ENCODE measurements at regions not wholly inside any gene's neighbourhood (a gene's known extent, or its start where the extent isn't known, plus 50 kb on each side); places are given as distances from the start of the nearest gene placed in this dataset.
"Not testable (repeated sequence)": the region's sequence is repeated elsewhere in the genome, so short reads cannot be mapped to it uniquely, and the experiment has no call there.

- Mint-ChIP-seq H3K36me3 (ENCODE audit: low read depth) (no peaks in the 10 kb centered on the region), H3K27me3 (no peaks in the 10 kb centered on the region), H3K9me3 (no peaks in the 10 kb centered on the region), H3K4me3 (no peak overlapping the region), H3K4me1 (no peaks in the 10 kb centered on the region), H3K27ac (no peak overlapping the region)
- DNase-seq (no peak), ATAC-seq (no peak)
These were observed 238.6 kb upstream of the SLC8A1 start for GRCh38 chr2:40690525-40690924.

GRCh38 chr2:40700231-40700954 lies 248.5 kb upstream of the SLC8A1 start:
- no peak for DNase-seq
- no peak for ATAC-seq
- Mint-ChIP-seq H3K36me3 (ENCODE audit: low read depth) (no peaks in the 10 kb centered on the region), H3K9me3 (no peaks in the 10 kb centered on the region), H3K4me1 (no peaks in the 10 kb centered on the region), H3K4me3 (no peak overlapping the region), H3K27me3 (no peaks in the 10 kb centered on the region), H3K27ac (no peak overlapping the region)

- not testable (repeated sequence) for ATAC-seq; H3K27me3 Mint-ChIP-seq; H3K36me3 Mint-ChIP-seq (ENCODE audit: low read depth); H3K4me1 Mint-ChIP-seq; DNase-seq; H3K4me3 Mint-ChIP-seq; H3K27ac Mint-ChIP-seq; H3K9me3 Mint-ChIP-seq
These were observed 260.5 kb upstream of the SLC8A1 start for GRCh38 chr2:40712197-40712894.

- no peak for DNase-seq
- H3K27me3 Mint-ChIP-seq = no peaks in the 10 kb centered on the region
- ATAC-seq = no peak
- no peak overlapping the region for H3K4me3 Mint-ChIP-seq
- H3K36me3 Mint-ChIP-seq (ENCODE audit: low read depth) = no peaks in the 10 kb centered on the region
- no peaks in the 10 kb centered on the region for H3K4me1 Mint-ChIP-seq
- H3K9me3 Mint-ChIP-seq = peaks cover 8% of the 10 kb centered on the region
- H3K27ac Mint-ChIP-seq = no peak overlapping the region
These were observed 265.0 kb upstream of the SLC8A1 start for GRCh38 chr2:40716879-40717278.

- peaks cover 8% of the 10 kb centered on the region for H3K9me3 Mint-ChIP-seq
- no peak overlapping the region for H3K4me3 Mint-ChIP-seq
- no peaks in the 10 kb centered on the region for H3K27me3 Mint-ChIP-seq
- ATAC-seq (no peak), DNase-seq (no peak)
- no peaks in the 10 kb centered on the region for H3K36me3 Mint-ChIP-seq (ENCODE audit: low read depth)
- H3K4me1 Mint-ChIP-seq = no peaks in the 10 kb centered on the region
- H3K27ac Mint-ChIP-seq = no peak overlapping the region
These were observed 267.5 kb upstream of the SLC8A1 start for GRCh38 chr2:40719414-40719813.

GRCh38 chr2:40721595-40721994 lies 269.7 kb upstream of the SLC8A1 start:
- no peak for DNase-seq
- Mint-ChIP-seq H3K27me3 (no peaks in the 10 kb centered on the region), H3K9me3 (no peaks in the 10 kb centered on the region), H3K4me3 (no peak overlapping the region), H3K36me3 (ENCODE audit: low read depth) (no peaks in the 10 kb centered on the region), H3K4me1 (no peaks in the 10 kb centered on the region), H3K27ac (no peak overlapping the region)
- no peak for ATAC-seq

- H3K4me1 Mint-ChIP-seq = no peaks in the 10 kb centered on the region
- DNase-seq (no peak), ATAC-seq (no peak)
- no peaks in the 10 kb centered on the region for H3K36me3 Mint-ChIP-seq (ENCODE audit: low read depth)
- no peak overlapping the region for H3K27ac Mint-ChIP-seq
- no peak overlapping the region for H3K4me3 Mint-ChIP-seq
- H3K27me3 Mint-ChIP-seq = no peaks in the 10 kb centered on the region
- no peaks in the 10 kb centered on the region for H3K9me3 Mint-ChIP-seq
These were observed 271.3 kb upstream of the SLC8A1 start for GRCh38 chr2:40723194-40723593.

- Mint-ChIP-seq H3K27me3 (no peaks in the 10 kb centered on the region), H3K9me3 (no peaks in the 10 kb centered on the region), H3K4me1 (no peaks in the 10 kb centered on the region), H3K4me3 (no peak overlapping the region), H3K27ac (no peak overlapping the region), H3K36me3 (ENCODE audit: low read depth) (no peaks in the 10 kb centered on the region)
- no peak for ATAC-seq
- no peak for DNase-seq
These were observed 273.1 kb upstream of the SLC8A1 start for GRCh38 chr2:40725040-40725439.

GRCh38 chr2:40725950-40726349 lies 274.1 kb upstream of the SLC8A1 start:
- H3K27ac Mint-ChIP-seq = no peak overlapping the region
- no peak overlapping the region for H3K4me3 Mint-ChIP-seq
- no peaks in the 10 kb centered on the region for H3K36me3 Mint-ChIP-seq (ENCODE audit: low read depth)
- DNase-seq (no peak), ATAC-seq (no peak)
- H3K9me3 Mint-ChIP-seq = no peaks in the 10 kb centered on the region
- no peaks in the 10 kb centered on the region for H3K27me3 Mint-ChIP-seq
- no peaks in the 10 kb centered on the region for H3K4me1 Mint-ChIP-seq

GRCh38 chr2:40734797-40735196 lies 282.9 kb upstream of the SLC8A1 start:
- H3K4me1 Mint-ChIP-seq = no peaks in the 10 kb centered on the region
- H3K27me3 Mint-ChIP-seq = no peaks in the 10 kb centered on the region
- H3K9me3 Mint-ChIP-seq = no peaks in the 10 kb centered on the region
- no peaks in the 10 kb centered on the region for H3K36me3 Mint-ChIP-seq (ENCODE audit: low read depth)
- no peak for ATAC-seq
- no peak overlapping the region for H3K4me3 Mint-ChIP-seq
- H3K27ac Mint-ChIP-seq = no peak overlapping the region
- no peak for DNase-seq

- no peak for ATAC-seq
- H3K27ac Mint-ChIP-seq = no peak overlapping the region
- H3K4me3 Mint-ChIP-seq = no peak overlapping the region
- H3K4me1 Mint-ChIP-seq = no peaks in the 10 kb centered on the region
- no peak for DNase-seq
- no peaks in the 10 kb centered on the region for H3K9me3 Mint-ChIP-seq
- H3K36me3 Mint-ChIP-seq (ENCODE audit: low read depth) = no peaks in the 10 kb centered on the region
- no peaks in the 10 kb centered on the region for H3K27me3 Mint-ChIP-seq
These were observed 285.3 kb upstream of the SLC8A1 start for GRCh38 chr2:40737180-40737579.

GRCh38 chr2:40740419-40740818 lies 288.5 kb upstream of the SLC8A1 start:
- H3K27ac Mint-ChIP-seq = no peak overlapping the region
- H3K4me1 Mint-ChIP-seq = no peaks in the 10 kb centered on the region
- H3K4me3 Mint-ChIP-seq = no peak overlapping the region
- H3K9me3 Mint-ChIP-seq = no peaks in the 10 kb centered on the region
- no peak for DNase-seq
- no peaks in the 10 kb centered on the region for H3K27me3 Mint-ChIP-seq
- no peaks in the 10 kb centered on the region for H3K36me3 Mint-ChIP-seq (ENCODE audit: low read depth)
- no peak for ATAC-seq

- no peaks in the 10 kb centered on the region for H3K4me1 Mint-ChIP-seq
- no peaks in the 10 kb centered on the region for H3K9me3 Mint-ChIP-seq
- H3K4me3 Mint-ChIP-seq = no peak overlapping the region
- H3K27me3 Mint-ChIP-seq = no peaks in the 10 kb centered on the region
- no peaks in the 10 kb centered on the region for H3K36me3 Mint-ChIP-seq (ENCODE audit: low read depth)
- H3K27ac Mint-ChIP-seq = no peak overlapping the region
- ATAC-seq = no peak
- no peak for DNase-seq
These were observed 289.6 kb upstream of the SLC8A1 start for GRCh38 chr2:40741532-40741931.

- no peak for DNase-seq
- ATAC-seq = no peak
- Mint-ChIP-seq H3K27ac (no peak overlapping the region), H3K36me3 (ENCODE audit: low read depth) (no peaks in the 10 kb centered on the region), H3K9me3 (no peaks in the 10 kb centered on the region), H3K27me3 (no peaks in the 10 kb centered on the region), H3K4me3 (no peak overlapping the region), H3K4me1 (no peaks in the 10 kb centered on the region)
These were observed 294.3 kb upstream of the SLC8A1 start for GRCh38 chr2:40746191-40746590.

- no peaks in the 10 kb centered on the region for H3K27me3 Mint-ChIP-seq
- DNase-seq = no peak
- ATAC-seq = no peak
- no peak overlapping the region for H3K27ac Mint-ChIP-seq
- no peaks in the 10 kb centered on the region for H3K36me3 Mint-ChIP-seq (ENCODE audit: low read depth)
- no peak overlapping the region for H3K4me3 Mint-ChIP-seq
- no peaks in the 10 kb centered on the region for H3K4me1 Mint-ChIP-seq
- no peaks in the 10 kb centered on the region for H3K9me3 Mint-ChIP-seq
These were observed 300.1 kb upstream of the SLC8A1 start for GRCh38 chr2:40751981-40752380.
